COR-L47 (cell line): ENCODE measurements at regions not wholly inside any gene's neighbourhood (a gene's known extent, or its start where the extent isn't known, plus 50 kb on each side); places are given as distances from the start of the nearest gene placed in this dataset.

Source experiments
- DNase-seq: peaks from one replicate; lab custom pipeline; 2025; lab: John Stamatoyannopoulos, UW

GRCh38 chr9:108607607-108608006, 248.2 kb downstream of the ACTL7B start:
- DNase-seq = no peak

- no peak for DNase-seq
Measured at GRCh38 chr9:108606401-108606800, 249.4 kb downstream of the ACTL7B start.

- no peak for DNase-seq
Measured at GRCh38 chr9:108603141-108603540, 252.6 kb downstream of the ACTL7B start.

- no peak for DNase-seq
Measured at GRCh38 chr9:108600896-108601295, 254.9 kb downstream of the ACTL7B start.

- no peak for DNase-seq
Measured at GRCh38 chr9:108599571-108599970, 256.2 kb downstream of the ACTL7B start.

- DNase-seq = no peak
Measured at GRCh38 chr9:108591121-108591520, 264.7 kb downstream of the ACTL7B start.

GRCh38 chr9:108588246-108588645, 267.5 kb downstream of the ACTL7B start:
- DNase-seq = no peak

GRCh38 chr9:108586471-108587139, 269.2 kb downstream of the ACTL7B start:
- no peak for DNase-seq

- no peak for DNase-seq
Measured at GRCh38 chr9:108584860-108585259, 270.9 kb downstream of the ACTL7B start.

- no peak for DNase-seq
Measured at GRCh38 chr9:108582726-108583125, 273.1 kb downstream of the ACTL7B start.

GRCh38 chr9:108579757-108580439, 275.9 kb downstream of the ACTL7B start:
- DNase-seq = peak; percentile 27

GRCh38 chr9:108575276-108575675, 280.5 kb downstream of the ACTL7B start:
- no peak for DNase-seq

GRCh38 chr9:108569624-108570023, 286.2 kb downstream of the ACTL7B start:
- DNase-seq = no peak

GRCh38 chr9:108568093-108568492, 287.7 kb downstream of the ACTL7B start:
- no peak for DNase-seq

GRCh38 chr9:108567571-108567970, 288.2 kb downstream of the ACTL7B start:
- no peak for DNase-seq

GRCh38 chr9:108565651-108566378, 290.0 kb downstream of the ACTL7B start:
- peak; percentile 80 for DNase-seq

- no peak for DNase-seq
Measured at GRCh38 chr9:108562176-108562575, 293.6 kb downstream of the ACTL7B start.

GRCh38 chr9:108559432-108559831, 296.4 kb downstream of the ACTL7B start:
- no peak for DNase-seq

GRCh38 chr9:108554831-108555230, 301.0 kb downstream of the ACTL7B start:
- DNase-seq = no peak

- no peak for DNase-seq
Measured at GRCh38 chr9:108553111-108553635, 302.6 kb downstream of the ACTL7B start.

- no peak for DNase-seq
Measured at GRCh38 chr9:108552459-108553040, 303.2 kb downstream of the ACTL7B start.

- no peak for DNase-seq
Measured at GRCh38 chr9:108551030-108551841, 304.6 kb downstream of the ACTL7B start.
